K562 (cell line): ENCODE measurements at regions not wholly inside any gene's neighbourhood (a gene's known extent, or its start where the extent isn't known, plus 50 kb on each side); places are given as distances from the start of the nearest gene placed in this dataset.

Experiments used
- ATAC-seq: fragments of 200-7000 bp; cut with Tn5 transposase; 3 replicates; pipeline ENCODE4 v1.9.1; 2020; ENCODE audit warnings: moderate library complexity
- BruUV-seq: library from RNA; stranded (reverse); fragments of 400-500 nt; replicated peaks from 2 replicates; lab custom pipeline; 2021; lab: Mats Ljungman, UMichigan
- CTCF ChIA-PET: fragments of 300-600 bp; formaldehyde crosslinking; extraction: SDS; loops from one replicate; lab custom pipeline; 2021; ENCODE audit warnings: low intra/inter-chr PET ratio; lab: Yijun Ruan, JAX
- POLR2A ChIA-PET: fragments of 300-600, 350-650 bp; sonication (Branson Sonifier 250); formaldehyde crosslinking; extraction: SDS; loops from one replicate; lab custom pipeline; 2021; ENCODE audit warnings: antibody characterized with exemption, inconsistent platforms; lab: Yijun Ruan, JAX
- DNase-seq, 4 experiments: peaks; one replicate each; pipeline versions ENCODE4 v3.0.0 to v3.0.0-alpha.2; 2011 to 2018; ENCODE audit warnings: low spot score in 3 of 4, mixed read lengths in 3 of 4; ENCODE audit errors: extremely low read depth in 1 of 4
- FAIRE-seq: peaks from 2 replicates; lab custom pipeline; 2011; peaks lifted over from hg19 to GRCh38; lab: Jason Lieb, UNC
- H2AFZ ChIP-seq: 2 replicates; pipeline ENCODE4 v1.6.0; 2011; ENCODE audit warnings: low read depth, low read length, control low read depth, inconsistent platforms
- H3K27ac ChIP-seq: fragments of 200-600 bp; 3 replicates; pipeline ENCODE4 v1.8.0; 2011; ENCODE audit warnings: low read depth, mild to moderate bottlenecking, control low read depth, inconsistent platforms, low read length, moderate library complexity, mixed read lengths; ENCODE audit errors: extremely low read depth
- H3K27me3 ChIP-seq, 2 experiments: fragments of 300-600 bp in 1 of 2; 2 replicates in 1 of 2; 3 replicates in 1 of 2; pipeline versions ENCODE4 v1.6.0 to v1.8.0; 2011; ENCODE audit warnings: inconsistent platforms in 2 of 2, low read length in 2 of 2, mild to moderate bottlenecking in 1 of 2, mixed read lengths in 1 of 2, moderate library complexity in 1 of 2; ENCODE audit not compliant: control insufficient read depth in 2 of 2, insufficient read depth in 2 of 2
- H3K36me3 ChIP-seq: fragments of 300-600 bp; 3 replicates; pipeline ENCODE4 v1.8.0; 2011; ENCODE audit warnings: mild to moderate bottlenecking, low read length, inconsistent platforms; ENCODE audit not compliant: control insufficient read depth, insufficient read depth
- H3K4me1 ChIP-seq, 2 experiments: fragments of 200-600 bp in 1 of 2; replicated peaks in 1 of 2; 2 replicates in 1 of 2; 3 replicates in 1 of 2; pipeline versions ENCODE4 v1.5.1 to v1.8.0; 2011; ENCODE audit warnings: inconsistent platforms in 2 of 2, low read length in 2 of 2, mild to moderate bottlenecking in 1 of 2, mixed read lengths in 1 of 2, moderate library complexity in 1 of 2; ENCODE audit not compliant: control insufficient read depth in 2 of 2, insufficient read depth in 2 of 2
- H3K4me2 ChIP-seq: 2 replicates; pipeline ENCODE4 v1.6.1; 2011; ENCODE audit warnings: low read length, control low read depth, inconsistent platforms, mixed read lengths; ENCODE audit not compliant: insufficient read depth
- H3K4me3 ChIP-seq: fragments of 200-600 bp; sonication (generic), shearing (Covaris generic); 2 replicates; pipeline ENCODE4 v1.5.1; 2016; ENCODE audit warnings: control low read depth, inconsistent platforms
- H3K79me2 ChIP-seq: fragments of 200-600 bp; 3 replicates; pipeline ENCODE4 v1.8.0; 2011; ENCODE audit warnings: low read length, inconsistent platforms; ENCODE audit not compliant: control insufficient read depth, insufficient read depth
- H3K9ac ChIP-seq, 2 experiments: 2 replicates each; pipeline versions ENCODE4 v1.6.0 to v1.6.1; 2011; ENCODE audit warnings: low read depth in 2 of 2, low read length in 2 of 2, control low read depth in 1 of 2, inconsistent platforms in 1 of 2, mild to moderate bottlenecking in 1 of 2, mixed read lengths in 1 of 2; ENCODE audit not compliant: insufficient read depth in 1 of 2
- H3K9me1 ChIP-seq: one replicate; pipeline ENCODE4 v1.6.0; 2011; ENCODE audit warnings: inconsistent platforms, mild to moderate bottlenecking, low read length, moderate library complexity; ENCODE audit not compliant: control insufficient read depth, insufficient read depth
- H3K9me3 ChIP-seq: replicated peaks from 2 replicates; pipeline ENCODE4 v1.5.1; 2011; ENCODE audit warnings: low read depth, low read length, inconsistent platforms; ENCODE audit not compliant: control insufficient read depth, insufficient read depth
- H4K20me1 ChIP-seq: replicated peaks from 2 replicates; pipeline ENCODE4 v1.6.1; 2011; ENCODE audit warnings: low read length, inconsistent platforms, mixed read lengths; ENCODE audit not compliant: control insufficient read depth, insufficient read depth
- CBX2 ChIP-seq: fragments of 200-600 bp; sonication (generic); IDR thresholded peaks from one replicate; pipeline ENCODE4 v1.6.1; 2012; ENCODE audit warnings: mild to moderate bottlenecking, low read length, inconsistent platforms; ENCODE audit not compliant: insufficient read depth, poor library complexity, severe bottlenecking
- DIDO1 ChIP-seq: fragments of 450-650 bp; IDR thresholded peaks from 2 replicates; pipeline ENCODE4 v1.6.1; 2016; ENCODE audit warnings: low read depth, missing biosample characterization, missing genetic modification characterization
- E2F3 ChIP-seq: fragments of 250-450 bp; sonication (Bioruptor Pico); IDR thresholded peaks from 2 replicates; pipeline ENCODE4 v1.4.0; 2020; ENCODE audit warnings: mild to moderate bottlenecking
- FOXJ2 ChIP-seq: fragments of 200-800 bp; sonication (Bioruptor generic); IDR thresholded peaks from 2 replicates; pipeline ENCODE4 v1.6.1; 2016; ENCODE audit warnings: missing genetic modification characterization, missing compliant biosample characterization
- HNRNPH1 ChIP-seq: fragments of 200-400 bp; formaldehyde crosslinking; optimal IDR thresholded peaks from 2 replicates; pipeline ENCODE3; 2017; ENCODE audit warnings: low read depth, mild to moderate bottlenecking, low read length, moderate library complexity
- KAT2B ChIP-seq: IDR thresholded peaks from one replicate; pipeline ENCODE4 v1.6.1; 2012; ENCODE audit warnings: low read depth, mild to moderate bottlenecking, control low read depth, inconsistent platforms, low read length, moderate library complexity
- MBD2 ChIP-seq: sonication (generic); IDR thresholded peaks from 2 replicates; pipeline ENCODE4 v1.6.1; 2016; ENCODE audit warnings: low read depth, borderline replicate concordance
- MTF1 ChIP-seq: fragments of 250-450 bp; sonication (Bioruptor Pico); IDR thresholded peaks from 2 replicates; pipeline ENCODE4 v1.9.0; 2021; ENCODE audit warnings: moderate library complexity, mild to moderate bottlenecking, inconsistent platforms, borderline replicate concordance
- SMAD4 ChIP-seq: fragments of 250-450 bp; sonication (Bioruptor Pico); conservative IDR thresholded peaks from 2 replicates; pipeline ENCODE4 v1.8.0; 2021; ENCODE audit warnings: inconsistent platforms, mild to moderate bottlenecking, moderate library complexity
- TRIM24 ChIP-seq, 2 experiments: fragments of 450-650 bp; IDR thresholded peaks; 2 replicates each; pipeline ENCODE4 v1.6.1; 2016
- ZNF140 ChIP-seq: fragments of 250-450 bp; sonication (Bioruptor Pico); IDR thresholded peaks from 2 replicates; pipeline ENCODE4 v1.8.0; 2021; ENCODE audit warnings: moderate library complexity, mild to moderate bottlenecking, inconsistent platforms
- ZNF408 ChIP-seq: fragments of 250-450 bp; sonication (Bioruptor Pico); IDR thresholded peaks from 2 replicates; pipeline ENCODE4 v1.4.0; 2020; ENCODE audit warnings: low read depth, mild to moderate bottlenecking, moderate library complexity
- ZNF551 ChIP-seq: fragments of 250-450 bp; sonication (Bioruptor Pico); IDR thresholded peaks from 2 replicates; pipeline ENCODE4 v1.5.0; 2021; ENCODE audit warnings: mild to moderate bottlenecking, moderate library complexity
- WGBS: fragments of 100-300 bp; shearing (Covaris generic); methylation state at CpG from one replicate; pipeline ENCODE4 v1.1.6; 2016; ENCODE audit warnings: low coverage, mixed read lengths; ENCODE audit not compliant: insufficient coverage; ENCODE audit errors: missing lambda C conversion rate; 5-methylcytosine and 5-hydroxymethylcytosine counted together
- in situ Hi-C: fragments of 300-500 bp; cut with MboI; formaldehyde crosslinking; loops from 4 replicates; pipeline ENCODE4 v1.15.0; 2018; ENCODE audit warnings: inconsistent platforms, mixed read lengths
- intact Hi-C: fragments of 100-400 bp; cut with micrococcal nuclease; formaldehyde crosslinking; loops from 2 replicates; pipeline ENCODE4 v1.14.2; 2022
- TF ChIP-seq, protein P1 (sequence below), 3 experiments: fragments of 200-800 bp in 1 of 3; sonication (Bioruptor generic) in 1 of 3; sonication (generic) in 1 of 3; formaldehyde crosslinking in 1 of 3; IDR thresholded peaks; 2 replicates each; pipeline versions ENCODE4 v1.6.1 to v1.8.0; 2016 to 2022; ENCODE audit warnings: mild to moderate bottlenecking in 2 of 3, missing compliant biosample characterization in 2 of 3, missing genetic modification characterization in 2 of 3, missing genetic modification reagents in 1 of 3
- TF ChIP-seq, protein P2 (sequence below): fragments of 450-650 bp; formaldehyde crosslinking; IDR thresholded peaks from 2 replicates; pipeline ENCODE4 v1.4.0; 2020; ENCODE audit warnings: mild to moderate bottlenecking, mixed read lengths
- TF ChIP-seq, protein P3 (sequence below): sonication (generic); formaldehyde crosslinking; IDR thresholded peaks from 2 replicates; pipeline ENCODE4 v1.8.0; 2022; ENCODE audit warnings: missing genetic modification reagents, mild to moderate bottlenecking, borderline replicate concordance

DNA sequence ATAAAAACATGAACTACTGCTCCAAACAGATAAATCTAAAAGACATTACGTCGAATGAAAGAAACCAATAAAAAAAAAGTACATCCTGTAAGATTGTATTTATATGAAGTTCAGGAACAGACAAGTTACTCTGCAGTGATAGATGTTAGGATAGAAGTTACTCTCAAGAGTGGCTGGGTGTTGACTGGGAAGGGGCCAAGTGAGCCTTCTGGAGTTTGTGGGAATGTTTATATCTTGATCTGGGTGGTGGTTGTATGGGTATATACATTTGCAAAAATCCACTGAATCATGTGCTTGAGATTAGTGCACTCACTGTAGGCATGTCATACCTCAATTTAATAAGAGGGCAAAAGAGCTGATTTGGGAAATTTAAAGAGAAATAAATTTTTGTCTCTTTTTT is 485.8 kb downstream of the ARHGEF28 start:
- H2AFZ ChIP-seq, result no peak overlapping the region
- FAIRE-seq (no peak), ATAC-seq (no peak), DNase-seq (no peak)
- in situ Hi-C loops (no loop called here), intact Hi-C loops (no loop called here)
- POLR2A ChIA-PET, result no interaction called here
- TF ChIP-seq ZNF551 (CRISPR knock-in tag), result no peak
- no peak for TF ChIP-seq FOXJ2
- TF ChIP-seq ZNF140 (CRISPR knock-in tag), result no peak
- no peak for TF ChIP-seq MBD2
- TF ChIP-seq, protein P1, sequence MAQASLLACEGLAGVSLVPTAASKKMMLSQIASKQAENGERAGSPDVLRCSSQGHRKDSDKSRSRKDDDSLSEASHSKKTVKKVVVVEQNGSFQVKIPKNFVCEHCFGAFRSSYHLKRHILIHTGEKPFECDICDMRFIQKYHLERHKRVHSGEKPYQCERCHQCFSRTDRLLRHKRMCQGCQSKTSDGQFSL (CRISPR knock-in tag; IDR thresholded peaks at IDR 0.05), result no peak
- TF ChIP-seq, protein P1 (tag; IDR thresholded peaks at IDR 0.05), result no peak
- no peak for TF ChIP-seq E2F3 (CRISPR knock-in tag)
- TF ChIP-seq TRIM24 (IDR thresholded peaks at IDR 0.05), result no peak
- no peak for TF ChIP-seq KAT2B
- TF ChIP-seq, protein P2, sequence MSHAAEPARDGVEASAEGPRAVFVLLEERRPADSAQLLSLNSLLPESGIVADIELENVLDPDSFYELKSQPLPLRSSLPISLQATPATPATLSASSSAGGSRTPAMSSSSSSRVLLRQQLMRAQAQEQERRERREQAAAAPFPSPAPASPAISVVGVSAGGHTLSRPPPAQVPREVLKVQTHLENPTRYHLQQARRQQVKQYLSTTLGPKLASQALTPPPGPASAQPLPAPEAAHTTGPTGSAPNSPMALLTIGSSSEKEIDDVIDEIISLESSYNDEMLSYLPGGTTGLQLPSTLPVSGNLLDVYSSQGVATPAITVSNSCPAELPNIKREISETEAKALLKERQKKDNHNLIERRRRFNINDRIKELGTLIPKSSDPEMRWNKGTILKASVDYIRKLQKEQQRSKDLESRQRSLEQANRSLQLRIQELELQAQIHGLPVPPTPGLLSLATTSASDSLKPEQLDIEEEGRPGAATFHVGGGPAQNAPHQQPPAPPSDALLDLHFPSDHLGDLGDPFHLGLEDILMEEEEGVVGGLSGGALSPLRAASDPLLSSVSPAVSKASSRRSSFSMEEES (CRISPR knock-in tag), result no peak
- TF ChIP-seq ZNF408 (CRISPR knock-in tag), result no peak
- no peak for TF ChIP-seq MTF1 (CRISPR knock-in tag)
- no peak for TF ChIP-seq SMAD4 (CRISPR knock-in tag)
- TF ChIP-seq CBX2, result no peak
- TF ChIP-seq, protein P3, sequence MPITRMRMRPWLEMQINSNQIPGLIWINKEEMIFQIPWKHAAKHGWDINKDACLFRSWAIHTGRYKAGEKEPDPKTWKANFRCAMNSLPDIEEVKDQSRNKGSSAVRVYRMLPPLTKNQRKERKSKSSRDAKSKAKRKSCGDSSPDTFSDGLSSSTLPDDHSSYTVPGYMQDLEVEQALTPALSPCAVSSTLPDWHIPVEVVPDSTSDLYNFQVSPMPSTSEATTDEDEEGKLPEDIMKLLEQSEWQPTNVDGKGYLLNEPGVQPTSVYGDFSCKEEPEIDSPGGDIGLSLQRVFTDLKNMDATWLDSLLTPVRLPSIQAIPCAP (CRISPR knock-in tag), result no peak
- TF ChIP-seq DIDO1 (tag), result no peak
- TF ChIP-seq HNRNPH1, result no peak
- no TSS peak for BruUV-seq
- H3K27me3 ChIP-seq, result no peaks in the 10 kb centered on the region
- H3K9me3 ChIP-seq, result no peaks in the 10 kb centered on the region
- CTCF ChIA-PET, result no interaction called here
- H3K36me3 ChIP-seq, result no peaks in the 10 kb centered on the region
- no peaks in the 10 kb centered on the region for H4K20me1 ChIP-seq
- H3K4me3 ChIP-seq, result no peak overlapping the region
- no peaks in the 10 kb centered on the region for H3K4me1 ChIP-seq
- no peak overlapping the region for H3K27ac ChIP-seq
- H3K79me2 ChIP-seq, result no peaks in the 10 kb centered on the region
- H3K9ac ChIP-seq, result no peak overlapping the region
- no peak overlapping the region for H3K4me2 ChIP-seq
- no peaks in the 10 kb centered on the region for H3K9me1 ChIP-seq
- WGBS, result 0% methylated on average over 2 of the region's 2 CpGs
